Cardiac fibroblast (primary cell): ENCODE measurements at regions not wholly inside any gene's neighbourhood (a gene's known extent, or its start where the extent isn't known, plus 50 kb on each side); places are given as distances from the start of the nearest gene placed in this dataset.

Source experiments
- DNase-seq, 2 donors: peaks; one replicate each; pipeline versions ENCODE4 v3.0.0 to v3.0.0-alpha.2; 2010; ENCODE audit warnings: low read depth in 2 of 2
- H3K4me3 ChIP-seq, 2 donors: replicated peaks in 1 of 2; 1 replicate in 1 of 2; 2 replicates in 1 of 2; pipeline ENCODE4 v1.5.1; 2011; ENCODE audit warnings: low read depth in 2 of 2, low read length in 2 of 2, mild to moderate bottlenecking in 2 of 2, moderate library complexity in 1 of 2
- CTCF ChIP-seq: IDR thresholded peaks from one replicate; pipeline ENCODE4 v1.5.1; 2011; ENCODE audit warnings: low read depth, mild to moderate bottlenecking, low read length, inconsistent platforms

- no peak for TF ChIP-seq CTCF
- H3K4me3 ChIP-seq, result no peak overlapping the region
- no peak for DNase-seq
Observed at GRCh38 chr14:71636076-71636475, 296.2 kb upstream of the RGS6 start.

DNA sequence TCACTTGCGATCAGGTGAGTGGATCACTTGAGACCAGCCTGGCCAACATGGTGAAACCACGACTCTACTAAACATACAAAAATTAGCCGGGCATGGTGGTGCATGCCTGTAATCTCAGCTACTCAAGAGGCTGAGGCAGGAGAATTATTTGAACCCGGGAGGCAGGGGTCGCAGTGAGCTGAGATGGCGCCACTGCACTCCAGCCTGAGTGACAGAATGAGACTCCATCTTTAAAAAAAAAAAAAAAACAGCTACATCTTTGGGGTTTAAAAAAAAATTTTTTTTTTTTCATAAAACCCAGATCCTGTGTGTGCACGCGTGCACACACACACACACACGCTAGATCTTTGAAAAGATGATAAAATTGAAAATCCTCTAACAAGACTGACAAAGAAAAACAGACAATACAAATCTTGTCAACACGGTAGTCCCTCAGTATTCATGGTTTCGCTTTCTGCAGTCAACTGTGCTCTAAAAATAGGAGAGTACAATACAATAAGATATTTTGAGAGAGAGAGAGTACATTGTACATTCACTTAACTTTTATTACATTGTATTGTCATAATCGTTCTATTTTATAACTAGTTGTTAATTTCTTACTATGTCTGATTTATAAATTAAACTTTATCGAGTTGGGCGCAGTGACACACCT, 295.3 kb upstream of the RGS6 start:
- no peak for DNase-seq
- no peak overlapping the region for H3K4me3 ChIP-seq
- TF ChIP-seq CTCF, result no peak

DNA sequence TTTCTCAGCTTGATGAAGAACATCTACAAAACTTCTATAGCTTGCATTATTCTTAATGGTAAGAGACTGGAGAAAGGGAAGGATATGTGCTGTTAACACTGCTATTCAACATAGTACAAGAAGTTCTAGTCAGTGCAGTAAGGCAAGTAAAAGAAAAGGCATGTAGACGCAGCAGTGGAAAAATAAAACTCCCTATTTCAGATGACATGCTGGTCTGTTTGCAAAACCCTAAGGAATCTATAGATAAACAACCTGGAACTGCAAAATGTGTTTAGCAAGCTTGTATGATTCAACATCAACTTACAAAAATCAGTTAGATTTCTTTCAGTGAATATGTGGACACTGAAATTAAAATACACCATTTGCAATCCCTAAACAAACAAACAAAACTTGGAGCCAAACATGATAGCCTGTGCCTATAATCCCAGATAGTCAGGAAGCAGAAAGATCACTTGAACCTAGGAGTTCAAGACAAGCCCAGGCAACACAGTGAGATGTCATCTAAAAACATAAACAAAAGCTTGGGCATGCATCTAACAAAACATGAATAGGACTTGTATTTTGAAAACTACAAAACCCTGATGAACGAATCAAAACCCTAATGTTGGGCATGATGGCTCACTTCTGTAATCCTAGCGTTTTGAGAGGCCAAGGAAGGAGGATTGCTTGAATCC, 293.6 kb upstream of the RGS6 start:
- no peak overlapping the region for H3K4me3 ChIP-seq
- TF ChIP-seq CTCF, result no peak
- peak; percentile 24 to 84 for DNase-seq

DNA sequence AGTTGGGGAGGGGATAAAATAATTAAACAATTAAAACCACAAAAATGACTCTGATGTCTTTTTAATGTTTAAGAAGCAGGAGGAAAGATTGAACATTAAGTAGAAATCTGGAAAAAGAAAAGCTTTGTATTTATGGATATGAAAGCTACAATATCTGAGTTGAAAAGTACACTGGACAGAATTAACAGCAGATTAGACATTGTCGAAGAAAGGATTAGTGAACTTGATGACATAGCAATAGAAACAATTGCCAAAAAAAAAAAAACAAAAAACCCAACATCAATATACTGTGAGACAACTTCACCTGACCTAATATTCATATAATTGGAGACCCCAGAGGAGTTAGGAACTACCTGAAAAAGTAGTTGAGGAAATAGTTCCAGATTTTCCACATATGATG, 289.5 kb upstream of the RGS6 start:
- no peak overlapping the region for H3K4me3 ChIP-seq
- no peak for TF ChIP-seq CTCF
- no peak for DNase-seq

- TF ChIP-seq CTCF, result no peak
- peak; percentile 60 to 94 for DNase-seq
- H3K4me3 ChIP-seq, result no peak overlapping the region
Observed at GRCh38 chr14:71645656-71646055, 286.6 kb upstream of the RGS6 start.

DNA sequence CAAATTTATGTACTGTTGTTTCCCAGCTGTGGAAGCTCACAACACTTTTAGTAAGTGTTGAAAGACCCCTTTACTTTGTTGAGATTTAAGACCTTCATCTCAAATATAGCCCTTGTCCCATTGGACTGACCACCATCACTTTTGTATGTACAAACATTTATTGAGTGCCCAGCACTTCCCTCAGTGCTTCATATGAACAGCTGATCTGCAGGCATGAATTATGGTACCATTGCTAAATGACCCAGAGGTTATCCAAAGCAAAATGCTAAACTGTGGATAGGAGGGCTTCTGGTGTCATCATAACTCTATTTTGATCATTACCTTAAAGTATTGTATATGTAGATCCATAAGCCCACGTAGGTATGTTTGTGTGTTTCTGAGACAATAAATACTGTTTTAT, 285.7 kb upstream of the RGS6 start:
- no peak for TF ChIP-seq CTCF
- H3K4me3 ChIP-seq, result no peak overlapping the region
- DNase-seq, result no peak
